ENCODE measurements at regions not wholly inside any gene's neighbourhood (a gene's known extent, or its start where the extent isn't known, plus 50 kb on each side); places are given as distances from the start of the nearest gene placed in this dataset.

- Histone ChIP-seq H3K27ac (replicated peaks in 1 of 4) (no peak overlapping the region), H3K36me3 (no peaks in the 10 kb centered on the region), H3K4me3 (no peak overlapping the region), H3K4me1 (no peaks in the 10 kb centered on the region), H3K27me3 (no peaks in the 10 kb centered on the region), H3K9me3 (peaks cover 0 to 9% (median 5%) of the 10 kb centered on the region in 4 donors)
- DNase-seq (ENCODE audit: extremely low spot score), result no peak
- TF ChIP-seq POLR2A (IDR thresholded peaks at IDR 0.05; ENCODE audit: low read depth), result no peak
- no peak for TF ChIP-seq CTCF (IDR thresholded peaks at IDR 0.05)
- TF ChIP-seq POLR2AphosphoS5 (IDR thresholded peaks at IDR 0.05), result no peak
- no peak for TF ChIP-seq EP300 (IDR thresholded peaks at IDR 0.05)
- WGBS, result 82% methylated on average over 6 of the region's 6 CpGs
- intact Hi-C loops (cut with DNase I), result no loop called here
These were observed 91.5 kb downstream of the RPL22L1 start for GRCh38 chr3:170778240-170779217.

- peaks cover 0 to 9% (median 5%) of the 10 kb centered on the region in 4 donors for H3K9me3 ChIP-seq
- H3K4me3 ChIP-seq, result no peak overlapping the region
- no peak overlapping the region for H3K27ac ChIP-seq (replicated peaks in 1 of 4)
- H3K27me3 ChIP-seq, result no peaks in the 10 kb centered on the region
- no peak for DNase-seq (ENCODE audit: extremely low spot score)
- intact Hi-C loops (cut with DNase I), result no loop called here
- H3K4me1 ChIP-seq, result no peaks in the 10 kb centered on the region
- TF ChIP-seq POLR2A (IDR thresholded peaks at IDR 0.05; ENCODE audit: low read depth), result no peak
- no peaks in the 10 kb centered on the region for H3K36me3 ChIP-seq
These were observed 92.5 kb downstream of the RPL22L1 start for GRCh38 chr3:170777564-170777926.

- Histone ChIP-seq H3K27me3 (no peaks in the 10 kb centered on the region), H3K36me3 (no peaks in the 10 kb centered on the region), H3K9me3 (peaks cover 0 to 9% (median 5%) of the 10 kb centered on the region in 4 donors), H3K4me1 (no peaks in the 10 kb centered on the region), H3K27ac (replicated peaks in 1 of 4) (no peak overlapping the region), H3K4me3 (no peak overlapping the region)
- intact Hi-C loops (cut with DNase I), result no loop called here
- 85% methylated on average over 5 of the region's 5 CpGs for WGBS
- no peak for DNase-seq (ENCODE audit: extremely low spot score)
- TF ChIP-seq POLR2AphosphoS5 (IDR thresholded peaks at IDR 0.05) (no peak), EP300 (IDR thresholded peaks at IDR 0.05) (no peak), POLR2A (IDR thresholded peaks at IDR 0.05; ENCODE audit: low read depth) (no peak), CTCF (IDR thresholded peaks at IDR 0.05) (no peak)
These were observed 93.0 kb downstream of the RPL22L1 start for GRCh38 chr3:170776887-170777563.

GRCh38 chr3:170773682-170774425 is 96.1 kb downstream of the RPL22L1 start:
- H3K9me3 ChIP-seq, result peaks cover 0 to 9% (median 5%) of the 10 kb centered on the region in 4 donors
- H3K36me3 ChIP-seq, result no peaks in the 10 kb centered on the region
- no peaks in the 10 kb centered on the region for H3K4me1 ChIP-seq
- H3K27ac ChIP-seq (replicated peaks in 1 of 4), result no peak overlapping the region
- no peaks in the 10 kb centered on the region for H3K27me3 ChIP-seq
- DNase-seq (ENCODE audit: extremely low spot score), result no peak
- 83% methylated on average over 4 of the region's 4 CpGs for WGBS
- H3K4me3 ChIP-seq, result no peak overlapping the region
- intact Hi-C loops (cut with DNase I), result no loop called here
- TF ChIP-seq POLR2AphosphoS5 (IDR thresholded peaks at IDR 0.05) (no peak), CTCF (IDR thresholded peaks at IDR 0.05) (no peak), EP300 (IDR thresholded peaks at IDR 0.05) (no peak), POLR2A (IDR thresholded peaks at IDR 0.05; ENCODE audit: low read depth) (no peak)

- no peaks in the 10 kb centered on the region for H3K36me3 ChIP-seq
- H3K4me1 ChIP-seq, result no peaks in the 10 kb centered on the region
- 32% methylated on average over 1 of the region's 1 CpG for WGBS
- DNase-seq (ENCODE audit: extremely low spot score), result no peak
- TF ChIP-seq POLR2AphosphoS5 (IDR thresholded peaks at IDR 0.05) (no peak), CTCF (IDR thresholded peaks at IDR 0.05) (no peak), POLR2A (IDR thresholded peaks at IDR 0.05; ENCODE audit: low read depth) (no peak), EP300 (IDR thresholded peaks at IDR 0.05) (no peak)
- no peak overlapping the region for H3K27ac ChIP-seq (replicated peaks in 1 of 4)
- H3K9me3 ChIP-seq, result no peaks in the 10 kb centered on the region
- intact Hi-C loops (cut with DNase I), result no loop called here
- H3K4me3 ChIP-seq, result no peak overlapping the region
- no peaks in the 10 kb centered on the region for H3K27me3 ChIP-seq
These were observed 97.8 kb downstream of the RPL22L1 start for GRCh38 chr3:170772175-170772574.

Data from esophagus muscularis mucosa (tissue), 4 donors.